SU-DHL-6 (cell line): ENCODE measurements at regions not wholly inside any gene's neighbourhood (a gene's known extent, or its start where the extent isn't known, plus 50 kb on each side); places are given as distances from the start of the nearest gene placed in this dataset.

Experiments used
- H2AFZ ChIP-seq: fragments of 200-600 bp; sonication (generic); 2 replicates; pipeline ENCODE4 v1.6.1; 2014; ENCODE audit warnings: low read depth, mild to moderate bottlenecking, moderate library complexity, mixed read lengths, antibody characterized with exemption, low read length; ENCODE audit not compliant: severe bottlenecking
- H3F3A ChIP-seq: fragments of 200-600 bp; shearing (Covaris generic); 2 replicates; pipeline ENCODE4 v1.6.0; 2016; ENCODE audit warnings: antibody characterized with exemption, mild to moderate bottlenecking; ENCODE audit not compliant: insufficient read depth
- H3K27ac ChIP-seq: fragments of 200-600 bp; sonication (generic); 2 replicates; pipeline ENCODE4 v1.5.1; 2016; ENCODE audit warnings: low read depth, mild to moderate bottlenecking, low read length, moderate library complexity, mixed read lengths
- H3K27me3 ChIP-seq: fragments of 200-600 bp; sonication (generic), shearing (Covaris generic); 2 replicates; pipeline ENCODE4 v1.6.0; 2014; ENCODE audit warnings: mild to moderate bottlenecking, low read length
- H3K36me3 ChIP-seq: fragments of 200-600 bp; sonication (generic); 2 replicates; pipeline ENCODE4 v1.6.1; 2014; ENCODE audit warnings: mild to moderate bottlenecking, low read length, mixed read lengths
- H3K4me2 ChIP-seq: fragments of 300-600, 200-600 bp; shearing (Covaris generic), sonication (generic); 2 replicates; pipeline ENCODE4 v1.6.0; 2014; ENCODE audit warnings: low read length, low read depth, mild to moderate bottlenecking; ENCODE audit not compliant: poor library complexity, severe bottlenecking
- H3K4me3 ChIP-seq: fragments of 200-600 bp; sonication (generic); 2 replicates; pipeline ENCODE4 v1.5.1; 2014; ENCODE audit warnings: antibody characterized with exemption, low read length, mild to moderate bottlenecking, mixed read lengths; ENCODE audit not compliant: insufficient read depth, poor library complexity, severe bottlenecking
- H3K79me2 ChIP-seq: fragments of 200-600 bp; sonication (generic); 2 replicates; pipeline ENCODE4 v1.6.1; 2014; ENCODE audit warnings: mild to moderate bottlenecking, low read length, moderate library complexity; ENCODE audit not compliant: insufficient read depth
- H3K9ac ChIP-seq: fragments of 200-600 bp; sonication (generic); 2 replicates; pipeline ENCODE4 v1.7.0; 2014; ENCODE audit warnings: mild to moderate bottlenecking, low read length
- H3K9me2 ChIP-seq: fragments of 200-600 bp; sonication (generic); replicated peaks from 2 replicates; pipeline ENCODE4 v1.6.1; 2014; ENCODE audit warnings: low read length; ENCODE audit not compliant: insufficient read depth
- H3K9me3 ChIP-seq: fragments of 200-600 bp; sonication (generic); 2 replicates; pipeline ENCODE4 v1.6.1; 2014; ENCODE audit warnings: low read length, mixed read lengths; ENCODE audit not compliant: insufficient read depth
- H4K20me1 ChIP-seq: fragments of 200-600 bp; sonication (generic); 2 replicates; pipeline ENCODE4 v1.6.1; 2014; ENCODE audit warnings: low read depth, mild to moderate bottlenecking, antibody characterized with exemption, low read length, moderate library complexity, mixed read lengths
- EZH2phosphoT487 ChIP-seq: fragments of 200-600 bp; sonication (generic), shearing (Covaris generic); conservative IDR thresholded peaks from 2 replicates; pipeline ENCODE4 v1.6.1; 2018; ENCODE audit warnings: mild to moderate bottlenecking, antibody characterized with exemption, low read length, moderate library complexity, mixed read lengths
- TF ChIP-seq, protein P1 (sequence below): fragments of 200-600 bp; sonication (generic); IDR thresholded peaks from one replicate; pipeline ENCODE4 v1.5.1; 2017; ENCODE audit warnings: antibody characterized with exemption, mild to moderate bottlenecking, low read length, moderate library complexity; ENCODE audit not compliant: insufficient read depth, poor library complexity, severe bottlenecking

DNA sequence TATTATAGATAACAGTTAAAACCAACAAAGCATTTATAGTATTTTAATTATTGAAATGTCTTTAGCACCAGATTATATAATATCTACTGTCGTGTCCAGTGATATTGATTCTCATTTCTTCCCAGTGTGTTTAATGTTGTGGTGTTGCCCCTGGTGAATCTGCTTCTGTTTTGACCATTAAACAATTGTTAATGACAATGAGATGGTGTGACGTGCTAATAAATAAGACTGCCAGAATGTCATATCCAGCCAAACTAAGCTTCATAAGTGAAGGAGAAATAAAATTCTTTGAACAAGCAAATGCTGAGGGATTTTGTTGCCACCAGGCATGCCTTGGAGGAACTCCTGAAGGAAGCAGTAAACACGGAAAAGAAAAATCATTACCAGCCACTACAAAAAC is 480.0 kb upstream of the ROBO1 start:
- no peak overlapping the region for H3K27ac ChIP-seq
- no peak overlapping the region for H2AFZ ChIP-seq
- no peaks in the 10 kb centered on the region for H3K27me3 ChIP-seq
- H3K4me2 ChIP-seq, result no peak overlapping the region
- H3K4me3 ChIP-seq, result no peak overlapping the region
- TF ChIP-seq, protein P1, sequence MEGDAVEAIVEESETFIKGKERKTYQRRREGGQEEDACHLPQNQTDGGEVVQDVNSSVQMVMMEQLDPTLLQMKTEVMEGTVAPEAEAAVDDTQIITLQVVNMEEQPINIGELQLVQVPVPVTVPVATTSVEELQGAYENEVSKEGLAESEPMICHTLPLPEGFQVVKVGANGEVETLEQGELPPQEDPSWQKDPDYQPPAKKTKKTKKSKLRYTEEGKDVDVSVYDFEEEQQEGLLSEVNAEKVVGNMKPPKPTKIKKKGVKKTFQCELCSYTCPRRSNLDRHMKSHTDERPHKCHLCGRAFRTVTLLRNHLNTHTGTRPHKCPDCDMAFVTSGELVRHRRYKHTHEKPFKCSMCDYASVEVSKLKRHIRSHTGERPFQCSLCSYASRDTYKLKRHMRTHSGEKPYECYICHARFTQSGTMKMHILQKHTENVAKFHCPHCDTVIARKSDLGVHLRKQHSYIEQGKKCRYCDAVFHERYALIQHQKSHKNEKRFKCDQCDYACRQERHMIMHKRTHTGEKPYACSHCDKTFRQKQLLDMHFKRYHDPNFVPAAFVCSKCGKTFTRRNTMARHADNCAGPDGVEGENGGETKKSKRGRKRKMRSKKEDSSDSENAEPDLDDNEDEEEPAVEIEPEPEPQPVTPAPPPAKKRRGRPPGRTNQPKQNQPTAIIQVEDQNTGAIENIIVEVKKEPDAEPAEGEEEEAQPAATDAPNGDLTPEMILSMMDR, result no peak
- no peak for TF ChIP-seq EZH2phosphoT487
- H3K36me3 ChIP-seq, result no peaks in the 10 kb centered on the region
- H3K9me2 ChIP-seq, result no peaks in the 10 kb centered on the region
- H3F3A ChIP-seq, result no peaks in the 10 kb centered on the region
- no peaks in the 10 kb centered on the region for H3K79me2 ChIP-seq
- H4K20me1 ChIP-seq, result no peaks in the 10 kb centered on the region
- no peak overlapping the region for H3K9ac ChIP-seq
- no peaks in the 10 kb centered on the region for H3K9me3 ChIP-seq

DNA sequence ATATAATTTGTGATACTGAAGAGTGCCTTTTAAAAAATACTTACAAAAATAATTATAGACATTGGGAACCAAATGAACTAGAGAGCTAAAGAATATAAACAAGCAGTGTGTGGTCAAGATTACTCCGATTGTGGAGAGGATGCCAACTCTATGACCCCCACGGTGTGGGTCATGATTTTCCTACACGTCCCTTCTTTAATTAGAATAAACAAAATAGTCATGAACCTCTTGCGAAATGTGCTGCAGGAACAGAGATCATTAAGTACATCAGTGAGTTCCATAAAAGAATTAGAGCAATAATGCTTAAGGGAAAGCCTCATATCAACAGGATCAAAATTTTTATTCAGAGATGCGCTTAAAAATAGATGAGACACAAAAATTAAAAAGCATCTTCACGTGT is 476.6 kb upstream of the ROBO1 start:
- Histone ChIP-seq H3K27me3 (no peaks in the 10 kb centered on the region), H2AFZ (no peak overlapping the region), H3K79me2 (no peaks in the 10 kb centered on the region), H3F3A (no peaks in the 10 kb centered on the region), H3K27ac (no peak overlapping the region), H3K9ac (no peak overlapping the region), H4K20me1 (no peaks in the 10 kb centered on the region), H3K4me2 (no peak overlapping the region), H3K9me3 (no peaks in the 10 kb centered on the region), H3K9me2 (no peaks in the 10 kb centered on the region), H3K36me3 (no peaks in the 10 kb centered on the region), H3K4me3 (no peak overlapping the region)
- no peak for TF ChIP-seq EZH2phosphoT487
- TF ChIP-seq, protein P1, result no peak

DNA sequence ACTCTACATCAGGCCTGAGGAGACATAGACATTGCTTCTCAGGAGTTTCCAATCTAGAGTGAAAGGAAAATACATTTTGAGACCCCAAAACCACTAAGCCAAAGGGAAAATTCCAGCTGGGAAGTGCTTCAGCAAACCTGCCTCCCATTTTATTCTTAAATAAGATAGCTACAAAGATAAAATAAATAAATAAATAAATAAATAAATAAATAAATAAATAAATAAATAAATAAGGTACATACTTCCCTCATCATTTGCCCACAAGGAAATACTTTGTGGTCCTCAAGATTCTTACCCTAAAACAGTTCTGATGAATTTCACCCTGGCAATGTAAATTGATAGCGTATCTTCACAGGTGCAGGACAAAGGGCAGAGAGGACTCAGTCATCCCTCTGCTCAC is 474.0 kb upstream of the ROBO1 start:
- H3K9me3 ChIP-seq, result no peaks in the 10 kb centered on the region
- no peaks in the 10 kb centered on the region for H3K36me3 ChIP-seq
- H3K79me2 ChIP-seq, result no peaks in the 10 kb centered on the region
- H3K9me2 ChIP-seq, result no peaks in the 10 kb centered on the region
- no peaks in the 10 kb centered on the region for H3K27me3 ChIP-seq
- H2AFZ ChIP-seq, result no peak overlapping the region
- no peak for TF ChIP-seq EZH2phosphoT487
- TF ChIP-seq, protein P1, result no peak
- no peak overlapping the region for H3K9ac ChIP-seq
- H3K4me2 ChIP-seq, result no peak overlapping the region
- no peak overlapping the region for H3K4me3 ChIP-seq
- no peaks in the 10 kb centered on the region for H3F3A ChIP-seq
- no peak overlapping the region for H3K27ac ChIP-seq
- no peaks in the 10 kb centered on the region for H4K20me1 ChIP-seq

DNA sequence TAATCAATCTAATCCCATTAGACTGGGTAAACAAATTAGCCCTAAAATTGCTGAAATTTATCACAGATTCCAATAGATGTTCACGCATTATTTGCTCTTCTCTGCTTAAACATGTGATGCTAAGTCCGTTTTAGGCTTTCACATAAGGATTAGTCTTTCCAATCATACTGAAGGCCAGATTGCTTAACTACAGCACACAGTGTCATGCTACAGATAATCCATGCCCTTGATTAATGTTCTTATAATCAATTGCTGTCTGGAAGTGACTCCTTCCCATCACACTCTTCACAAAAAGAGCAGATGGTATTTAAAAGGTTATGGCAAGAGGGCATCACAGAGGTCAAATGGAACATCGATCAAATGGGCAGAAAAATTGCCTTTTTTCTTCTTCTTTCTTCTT is 471.5 kb upstream of the ROBO1 start:
- H3K4me3 ChIP-seq, result no peak overlapping the region
- no peak overlapping the region for H3K4me2 ChIP-seq
- H3F3A ChIP-seq, result no peaks in the 10 kb centered on the region
- no peak for TF ChIP-seq EZH2phosphoT487
- TF ChIP-seq, protein P1, result no peak
- H4K20me1 ChIP-seq, result no peaks in the 10 kb centered on the region
- H3K9me3 ChIP-seq, result no peaks in the 10 kb centered on the region
- H3K27me3 ChIP-seq, result no peaks in the 10 kb centered on the region
- H3K36me3 ChIP-seq, result no peaks in the 10 kb centered on the region
- no peaks in the 10 kb centered on the region for H3K79me2 ChIP-seq
- no peaks in the 10 kb centered on the region for H3K9me2 ChIP-seq
- H2AFZ ChIP-seq, result no peak overlapping the region
- no peak overlapping the region for H3K27ac ChIP-seq
- no peak overlapping the region for H3K9ac ChIP-seq
